IMR-90 (cell line): ENCODE measurements at regions not wholly inside any gene's neighbourhood (a gene's known extent, or its start where the extent isn't known, plus 50 kb on each side); places are given as distances from the start of the nearest gene placed in this dataset.

Source experiments
- ATAC-seq: fragments of 200-7000 bp; cut with Tn5 transposase; 2 replicates; pipeline ENCODE4 v1.9.1; 2020; ENCODE audit warnings: low read depth, mild to moderate bottlenecking, moderate library complexity
- BruUV-seq: library from RNA; stranded (reverse); fragments of 400-500 nt; replicated peaks from 2 replicates; lab custom pipeline; 2021; lab: Mats Ljungman, UMichigan
- CTCF ChIA-PET: fragments of 300-600 bp; formaldehyde crosslinking; extraction: SDS; loops from one replicate; lab custom pipeline; 2021; ENCODE audit warnings: antibody characterized with exemption; lab: Yijun Ruan, JAX
- POLR2A ChIA-PET: fragments of 300-600 bp; sonication (Branson Sonifier 250); formaldehyde crosslinking; loops from one replicate; lab custom pipeline; 2022; ENCODE audit warnings: antibody characterized with exemption; ENCODE audit not compliant: unreplicated experiment; lab: Charles Lee
- DNase-seq: peaks from one replicate; pipeline ENCODE4 v3.0.0; 2013
- H2AFZ ChIP-seq: replicated peaks from 2 replicates; pipeline ENCODE3; 2013; ENCODE audit warnings: low read length, mild to moderate bottlenecking; ENCODE audit not compliant: poor library complexity
- H2AK5ac ChIP-seq: 2 replicates; pipeline ENCODE4 v1.6.1; 2013; ENCODE audit warnings: low read depth, low read length, inconsistent platforms
- H2AK9ac ChIP-seq: replicated peaks from 2 replicates; pipeline ENCODE3; 2013; ENCODE audit warnings: mild to moderate bottlenecking, low read depth, low read length, moderate library complexity; ENCODE audit not compliant: poor library complexity
- H2BK120ac ChIP-seq: 2 replicates; pipeline ENCODE4 v1.6.1; 2013; ENCODE audit warnings: low read depth, low read length, inconsistent platforms
- H2BK15ac ChIP-seq: 3 replicates; pipeline ENCODE4 v1.6.1; 2013; ENCODE audit warnings: low read depth, low read length, inconsistent platforms
- H2BK20ac ChIP-seq: 2 replicates; pipeline ENCODE4 v1.6.1; 2013; ENCODE audit warnings: low read depth, mild to moderate bottlenecking, inconsistent platforms, low read length, moderate library complexity
- H2BK5ac ChIP-seq: 2 replicates; pipeline ENCODE4 v1.6.1; 2013; ENCODE audit warnings: mild to moderate bottlenecking, low read depth, low read length, inconsistent platforms; ENCODE audit not compliant: poor library complexity, severe bottlenecking
- H3K14ac ChIP-seq: replicated peaks from 2 replicates; pipeline ENCODE4 v1.6.1; 2013; ENCODE audit warnings: low read depth, low read length, inconsistent platforms
- H3K18ac ChIP-seq: 2 replicates; pipeline ENCODE4 v1.6.1; 2013; ENCODE audit warnings: low read depth, low read length, control low read depth
- H3K23ac ChIP-seq: 2 replicates; pipeline ENCODE4 v1.6.1; 2013; ENCODE audit warnings: low read depth, low read length, inconsistent platforms
- H3K27ac ChIP-seq: 2 replicates; pipeline ENCODE4 v1.5.1; 2013; ENCODE audit warnings: mild to moderate bottlenecking, control low read depth, low read length; ENCODE audit not compliant: insufficient read depth
- H3K27me3 ChIP-seq: 2 replicates; pipeline ENCODE4 v1.6.1; 2013; ENCODE audit warnings: low read length; ENCODE audit not compliant: control insufficient read depth, insufficient read depth
- H3K36me3 ChIP-seq: 2 replicates; pipeline ENCODE4 v1.6.1; 2013; ENCODE audit warnings: low read length, mixed read lengths; ENCODE audit not compliant: control insufficient read depth, insufficient read depth
- H3K4ac ChIP-seq: 2 replicates; pipeline ENCODE4 v1.6.1; 2013; ENCODE audit warnings: low read depth, low read length, inconsistent platforms
- H3K4me1 ChIP-seq: 2 replicates; pipeline ENCODE4 v1.6.1; 2013; ENCODE audit warnings: low read length, mixed read lengths; ENCODE audit not compliant: control insufficient read depth, insufficient read depth
- H3K4me2 ChIP-seq: 2 replicates; pipeline ENCODE4 v1.6.1; 2013; ENCODE audit warnings: low read depth, mild to moderate bottlenecking, control low read depth, low read length, moderate library complexity
- H3K4me3 ChIP-seq: 2 replicates; pipeline ENCODE4 v1.5.1; 2013; ENCODE audit warnings: low read depth, mild to moderate bottlenecking, control low read depth, low read length, moderate library complexity; ENCODE audit not compliant: insufficient read depth
- H3K56ac ChIP-seq: 2 replicates; pipeline ENCODE4 v1.6.1; 2013; ENCODE audit warnings: low read length, inconsistent platforms; ENCODE audit not compliant: insufficient read depth; ENCODE audit errors: extremely low read depth
- H3K79me1 ChIP-seq, 2 experiments: 2 replicates each; pipeline ENCODE4 v1.6.1; 2013; ENCODE audit warnings: low read length in 2 of 2, inconsistent platforms in 1 of 2, low read depth in 1 of 2
- H3K9ac ChIP-seq: 2 replicates; pipeline ENCODE4 v1.6.1; 2013; ENCODE audit warnings: low read depth, low read length, control low read depth
- H3K9me1 ChIP-seq: 2 replicates; pipeline ENCODE4 v1.6.1; 2013; ENCODE audit warnings: low read length, inconsistent platforms; ENCODE audit not compliant: insufficient read depth
- H3K9me3 ChIP-seq: 2 replicates; pipeline ENCODE4 v1.6.1; 2013; ENCODE audit warnings: low read length; ENCODE audit not compliant: control insufficient read depth, insufficient read depth
- H4K20me1 ChIP-seq: 2 replicates; pipeline ENCODE4 v1.6.1; 2013; ENCODE audit warnings: low read length, inconsistent platforms; ENCODE audit not compliant: insufficient read depth
- H4K5ac ChIP-seq: 2 replicates; pipeline ENCODE4 v1.6.1; 2013; ENCODE audit warnings: mild to moderate bottlenecking, low read depth, low read length, control low read depth
- H4K8ac ChIP-seq, 2 experiments: 2 replicates each; pipeline ENCODE4 v1.6.1; 2013; ENCODE audit warnings: low read depth in 2 of 2, low read length in 2 of 2, control low read depth in 1 of 2, inconsistent platforms in 1 of 2
- H4K91ac ChIP-seq: 2 replicates; pipeline ENCODE4 v1.6.1; 2013; ENCODE audit warnings: low read depth, low read length, inconsistent platforms; ENCODE audit not compliant: insufficient read depth
- BHLHE40 ChIP-seq: fragments of 150-350 bp; IDR thresholded peaks from 2 replicates; pipeline ENCODE4 v1.6.1; 2016; ENCODE audit warnings: mild to moderate bottlenecking, low read depth, low read length
- CEBPB ChIP-seq: IDR thresholded peaks from 2 replicates; pipeline ENCODE4 v1.6.1; 2012; ENCODE audit warnings: low read depth, low read length, improper control_type of control experiment
- CHD1 ChIP-seq: IDR thresholded peaks from 2 replicates; pipeline ENCODE4 v1.6.1; 2012; ENCODE audit warnings: low read depth, low read length, improper control_type of control experiment
- CTCF ChIP-seq: conservative IDR thresholded peaks from 2 replicates; pipeline ENCODE4 v1.5.1; 2012; ENCODE audit warnings: mild to moderate bottlenecking, low read depth, low read length, improper control_type of control experiment
- ELK1 ChIP-seq: fragments of 150-350 bp; IDR thresholded peaks from 2 replicates; pipeline ENCODE4 v1.6.1; 2016; ENCODE audit warnings: low read depth, mild to moderate bottlenecking, low read length, moderate library complexity, borderline replicate concordance
- FOS ChIP-seq: fragments of 150-350 bp; IDR thresholded peaks from 2 replicates; pipeline ENCODE4 v1.6.1; 2016; ENCODE audit warnings: low read depth, low read length
- MAFK ChIP-seq: IDR thresholded peaks from 2 replicates; pipeline ENCODE4 v1.6.1; 2012; ENCODE audit warnings: low read depth, low read length, improper control_type of control experiment
- MAZ ChIP-seq: IDR thresholded peaks from 2 replicates; pipeline ENCODE4 v1.6.1; 2012; ENCODE audit warnings: low read depth, mild to moderate bottlenecking, low read length, improper control_type of control experiment, moderate library complexity, borderline replicate concordance
- MXI1 ChIP-seq: IDR thresholded peaks from 2 replicates; pipeline ENCODE4 v1.6.1; 2012; ENCODE audit warnings: low read depth, mild to moderate bottlenecking, low read length, moderate library complexity, borderline replicate concordance
- NFE2L2 ChIP-seq: fragments of 150-350 bp; IDR thresholded peaks from 2 replicates; pipeline ENCODE4 v1.6.1; 2016; ENCODE audit warnings: low read depth, mild to moderate bottlenecking, low read length
- POLR2A ChIP-seq: IDR thresholded peaks from 2 replicates; pipeline ENCODE4 v1.6.1; 2012; ENCODE audit warnings: mild to moderate bottlenecking, low read depth, low read length
- RAD21 ChIP-seq: IDR thresholded peaks from 2 replicates; pipeline ENCODE4 v1.6.1; 2012; ENCODE audit warnings: low read length, improper control_type of control experiment
- RCOR1 ChIP-seq: IDR thresholded peaks from 2 replicates; pipeline ENCODE4 v1.6.1; 2012; ENCODE audit warnings: mild to moderate bottlenecking, low read length, improper control_type of control experiment; ENCODE audit not compliant: insufficient replicate concordance
- RFX5 ChIP-seq: IDR thresholded peaks from 2 replicates; pipeline ENCODE4 v1.8.0; 2012; ENCODE audit warnings: low read depth, mild to moderate bottlenecking, low read length, moderate library complexity
- SMC3 ChIP-seq: fragments of 150-350 bp; IDR thresholded peaks from 2 replicates; pipeline ENCODE4 v1.6.1; 2016; ENCODE audit warnings: low read depth, mild to moderate bottlenecking, antibody characterized with exemption, low read length, moderate library complexity
- WGBS, 2 experiments: methylation state at CpG; one replicate each; pipeline versions ENCODE4 v1.1.5 to v1.1.7; 2013; ENCODE audit warnings: missing lambda C conversion rate in 2 of 2; ENCODE audit not compliant: insufficient read length in 1 of 2; ENCODE audit errors: extremely low coverage in 2 of 2; 5-methylcytosine and 5-hydroxymethylcytosine counted together
- dilution Hi-C: fragments of 300-500 bp; cut with HindIII; formaldehyde crosslinking; loops from one replicate; pipeline ENCODE4 v1.14.3; 2018; ENCODE audit warnings: low sequenced_read_pairs; ENCODE audit not compliant: unreplicated experiment
- in situ Hi-C: fragments of 300-500 bp; cut with MboI; formaldehyde crosslinking; loops from 3 replicates; pipeline ENCODE4 v1.14.3; 2019; ENCODE audit warnings: low sequenced_read_pairs, inconsistent platforms, mixed read lengths
- intact Hi-C: fragments of 100-400 bp; cut with micrococcal nuclease; formaldehyde crosslinking; loops from 2 replicates; pipeline ENCODE4 v1.10.0; 2022
- TF ChIP-seq, protein P1 (sequence below): fragments of 150-350 bp; IDR thresholded peaks from 2 replicates; pipeline ENCODE4 v1.6.1; 2017; ENCODE audit warnings: mild to moderate bottlenecking, antibody characterized with exemption, low read length, low read depth

DNA sequence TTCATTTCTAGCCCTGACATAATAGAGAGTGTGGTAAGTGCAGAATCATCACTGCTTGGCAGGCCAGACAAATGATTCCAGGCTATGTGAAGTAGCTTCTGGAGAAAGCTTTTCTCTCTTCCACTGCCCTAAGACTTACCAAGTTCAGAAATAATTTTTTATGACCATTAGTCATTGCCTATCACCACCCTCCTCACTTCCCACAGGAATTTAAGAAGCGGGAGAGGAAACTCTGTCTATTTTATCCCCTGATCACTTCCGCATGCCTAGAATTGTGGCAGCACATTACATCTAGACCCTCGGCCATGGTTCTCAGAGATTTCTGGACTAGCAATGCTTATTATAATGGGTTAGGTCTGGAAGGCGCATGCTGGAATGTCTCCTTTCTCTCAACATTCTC is 397.8 kb upstream of the NR2F2 start:
- ATAC-seq (no peak), DNase-seq (peak; percentile 10)
- Histone ChIP-seq H2BK5ac (no peak overlapping the region), H2AK5ac (no peak overlapping the region), H3K23ac (no peak overlapping the region), H2BK120ac (no peak overlapping the region), H3K36me3 (no peaks in the 10 kb centered on the region), H3K18ac (no peak overlapping the region), H3K79me1 (no peaks in the 10 kb centered on the region), H4K5ac (no peak overlapping the region), H3K9me1 (no peaks in the 10 kb centered on the region), H2AFZ (no peak overlapping the region), H3K56ac (no peak overlapping the region), H3K4me2 (no peak overlapping the region), H3K4me3 (no peak overlapping the region), H4K91ac (no peak overlapping the region), H2BK20ac (no peak overlapping the region), H3K9me3 (no peaks in the 10 kb centered on the region), H3K14ac (no peak overlapping the region), H3K4me1 (no peaks in the 10 kb centered on the region), H4K20me1 (no peaks in the 10 kb centered on the region), H3K27ac (no peak overlapping the region), H4K8ac (no peak overlapping the region), H3K4ac (no peak overlapping the region), H2BK15ac (no peak overlapping the region), H2AK9ac (no peak overlapping the region), H3K27me3 (no peaks in the 10 kb centered on the region), H3K9ac (no peak overlapping the region)
- POLR2A ChIA-PET, result no interaction called here
- dilution Hi-C loops (no loop called here), in situ Hi-C loops (no loop called here), intact Hi-C loops (no loop called here)
- no TSS peak for BruUV-seq
- CTCF ChIA-PET, result no interaction called here
- TF ChIP-seq MAZ, result no peak
- no peak for TF ChIP-seq MAFK
- TF ChIP-seq ELK1, result no peak
- TF ChIP-seq RCOR1, result no peak
- no peak for TF ChIP-seq CTCF
- TF ChIP-seq FOS, result no peak
- no peak for TF ChIP-seq NFE2L2
- no peak for TF ChIP-seq POLR2A
- TF ChIP-seq, protein P1, sequence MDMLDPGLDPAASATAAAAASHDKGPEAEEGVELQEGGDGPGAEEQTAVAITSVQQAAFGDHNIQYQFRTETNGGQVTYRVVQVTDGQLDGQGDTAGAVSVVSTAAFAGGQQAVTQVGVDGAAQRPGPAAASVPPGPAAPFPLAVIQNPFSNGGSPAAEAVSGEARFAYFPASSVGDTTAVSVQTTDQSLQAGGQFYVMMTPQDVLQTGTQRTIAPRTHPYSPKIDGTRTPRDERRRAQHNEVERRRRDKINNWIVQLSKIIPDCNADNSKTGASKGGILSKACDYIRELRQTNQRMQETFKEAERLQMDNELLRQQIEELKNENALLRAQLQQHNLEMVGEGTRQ, result no peak
- no peak for TF ChIP-seq MXI1
- no peak for TF ChIP-seq RAD21
- TF ChIP-seq RFX5, result no peak
- no peak for TF ChIP-seq SMC3
- TF ChIP-seq CEBPB, result no peak
- no peak for TF ChIP-seq CHD1
- TF ChIP-seq BHLHE40, result no peak
- WGBS, 2 experiments, result no CpG with 5 or more reads among the region's 4 CpGs
